GM12892 (cell line): ENCODE measurements at regions not wholly inside any gene's neighbourhood (a gene's known extent, or its start where the extent isn't known, plus 50 kb on each side); places are given as distances from the start of the nearest gene placed in this dataset.

Source experiments
- POLR2A ChIP-seq: IDR thresholded peaks from 2 replicates; pipeline ENCODE4 v1.6.1; 2011; ENCODE audit warnings: low read depth, low read length, control low read depth
- POLR2AphosphoS5 ChIP-seq: IDR thresholded peaks from 2 replicates; pipeline ENCODE4 v1.6.1; 2011; ENCODE audit warnings: low read depth, low read length, control low read depth
- TAF1 ChIP-seq: IDR thresholded peaks from 2 replicates; pipeline ENCODE4 v1.6.1; 2011; ENCODE audit warnings: low read depth, mild to moderate bottlenecking, control low read depth, low read length, borderline replicate concordance

- no peak for TF ChIP-seq POLR2AphosphoS5
- TF ChIP-seq POLR2A, result no peak
- TF ChIP-seq TAF1, result no peak
These were observed 62.7 kb downstream of the RTP5 start for GRCh38 chr2:241931976-241932898.
